GM18907 (cell line): ENCODE measurements at regions not wholly inside any gene's neighbourhood (a gene's known extent, or its start where the extent isn't known, plus 50 kb on each side); places are given as distances from the start of the nearest gene placed in this dataset.
"Not testable (repeated sequence)": the region's sequence is repeated elsewhere in the genome, so short reads cannot be mapped to it uniquely, and the experiment has no call there.

Experiments
- ATAC-seq: cut with Tn5 transposase; IDR thresholded peaks from one replicate; pipeline ENCODE4 v1.9.1; 2021; ENCODE audit warnings: mild to moderate bottlenecking, moderate library complexity; ENCODE audit not compliant: unreplicated experiment

- ATAC-seq = no peak
These were observed 211.1 kb downstream of the ZNF365 start for GRCh38 chr10:62585211-62585775.

- no peak for ATAC-seq
These were observed 212.8 kb downstream of the ZNF365 start for GRCh38 chr10:62587011-62587410.

- ATAC-seq = no peak
These were observed 213.9 kb downstream of the ZNF365 start for GRCh38 chr10:62588116-62588515.

GRCh38 chr10:62589689-62590088 is 214.8 kb upstream of the ADO start:
- no peak for ATAC-seq

- no peak for ATAC-seq
These were observed 214.2 kb upstream of the ADO start for GRCh38 chr10:62590306-62590705.

GRCh38 chr10:62594093-62594520 is 210.4 kb upstream of the ADO start:
- ATAC-seq = peak; percentile 87

GRCh38 chr10:62597226-62597625 is 207.3 kb upstream of the ADO start:
- ATAC-seq = no peak

GRCh38 chr10:62599161-62599560 is 205.4 kb upstream of the ADO start:
- ATAC-seq = no peak

GRCh38 chr10:62606551-62606950 is 198.0 kb upstream of the ADO start:
- not testable (repeated sequence) for ATAC-seq

GRCh38 chr10:62608189-62608875 is 196.2 kb upstream of the ADO start:
- ATAC-seq = not testable (repeated sequence)

- peak; percentile 74 for ATAC-seq
These were observed 193.8 kb upstream of the ADO start for GRCh38 chr10:62610649-62611229.

GRCh38 chr10:62613424-62613823 is 191.1 kb upstream of the ADO start:
- ATAC-seq = no peak

GRCh38 chr10:62613859-62614258 is 190.7 kb upstream of the ADO start:
- ATAC-seq = no peak

GRCh38 chr10:62614389-62615157 is 189.9 kb upstream of the ADO start:
- ATAC-seq = peak; percentile 69

GRCh38 chr10:62616885-62617590 is 187.5 kb upstream of the ADO start:
- ATAC-seq = no peak

- ATAC-seq = no peak
These were observed 186.9 kb upstream of the ADO start for GRCh38 chr10:62617652-62618051.

GRCh38 chr10:62618054-62618453 is 186.5 kb upstream of the ADO start:
- ATAC-seq = no peak

GRCh38 chr10:62618576-62619412 is 185.7 kb upstream of the ADO start:
- peak; percentile 39 for ATAC-seq

- no peak for ATAC-seq
These were observed 185.1 kb upstream of the ADO start for GRCh38 chr10:62619413-62619738.

- no peak for ATAC-seq
These were observed 184.0 kb upstream of the ADO start for GRCh38 chr10:62620491-62620890.
